ENCODE measurements at regions not wholly inside any gene's neighbourhood (a gene's known extent, or its start where the extent isn't known, plus 50 kb on each side); places are given as distances from the start of the nearest gene placed in this dataset.

DNA sequence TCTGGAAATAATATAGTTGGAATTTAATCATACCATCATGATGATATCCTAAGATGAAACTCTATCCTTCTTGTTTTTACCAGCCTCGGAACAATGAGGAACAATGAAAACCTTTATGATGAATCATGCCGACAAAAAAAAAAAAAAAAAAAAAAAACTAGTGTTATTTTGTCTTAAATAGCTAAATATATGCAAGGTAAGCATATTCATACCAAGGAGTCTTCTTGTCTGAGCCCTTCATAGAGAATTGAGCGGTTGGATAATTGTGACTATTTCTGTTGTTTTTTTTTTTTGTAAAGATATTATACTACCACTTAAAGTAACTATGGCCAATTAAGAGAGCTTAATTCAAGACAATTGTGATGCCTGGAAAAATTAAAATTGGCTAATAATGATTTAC lies 244.0 kb upstream of the PCDH9 start:
- Histone ChIP-seq H3K4me1 (ENCODE audit: low read length) (no peaks in the 10 kb centered on the region), H3K9me3 (ENCODE audit: insufficient read depth, low read length) (peaks cover 11% of the 10 kb centered on the region), H3K27ac (ENCODE audit: low read length) (no peak overlapping the region), H4K20me1 (ENCODE audit: insufficient read depth, low read length) (no peaks in the 10 kb centered on the region), H3K9ac (ENCODE audit: low read length) (no peak overlapping the region), H3K4me3 (ENCODE audit: low read length) (no peak overlapping the region), H2AFZ (ENCODE audit: low read depth, low read length) (no peak overlapping the region), H3K4me2 (ENCODE audit: low read length) (no peak overlapping the region), H3K79me2 (ENCODE audit: low read length) (no peaks in the 10 kb centered on the region), H3K27me3 (ENCODE audit: low read depth, low read length) (no peaks in the 10 kb centered on the region), H3K36me3 (replicated peaks; ENCODE audit: low read depth, low read length) (peaks cover 4% of the 10 kb centered on the region)
- TF ChIP-seq EZH2phosphoT487 (IDR thresholded peaks at IDR 0.05; ENCODE audit: low read depth): no peak
- TF ChIP-seq, protein P1, sequence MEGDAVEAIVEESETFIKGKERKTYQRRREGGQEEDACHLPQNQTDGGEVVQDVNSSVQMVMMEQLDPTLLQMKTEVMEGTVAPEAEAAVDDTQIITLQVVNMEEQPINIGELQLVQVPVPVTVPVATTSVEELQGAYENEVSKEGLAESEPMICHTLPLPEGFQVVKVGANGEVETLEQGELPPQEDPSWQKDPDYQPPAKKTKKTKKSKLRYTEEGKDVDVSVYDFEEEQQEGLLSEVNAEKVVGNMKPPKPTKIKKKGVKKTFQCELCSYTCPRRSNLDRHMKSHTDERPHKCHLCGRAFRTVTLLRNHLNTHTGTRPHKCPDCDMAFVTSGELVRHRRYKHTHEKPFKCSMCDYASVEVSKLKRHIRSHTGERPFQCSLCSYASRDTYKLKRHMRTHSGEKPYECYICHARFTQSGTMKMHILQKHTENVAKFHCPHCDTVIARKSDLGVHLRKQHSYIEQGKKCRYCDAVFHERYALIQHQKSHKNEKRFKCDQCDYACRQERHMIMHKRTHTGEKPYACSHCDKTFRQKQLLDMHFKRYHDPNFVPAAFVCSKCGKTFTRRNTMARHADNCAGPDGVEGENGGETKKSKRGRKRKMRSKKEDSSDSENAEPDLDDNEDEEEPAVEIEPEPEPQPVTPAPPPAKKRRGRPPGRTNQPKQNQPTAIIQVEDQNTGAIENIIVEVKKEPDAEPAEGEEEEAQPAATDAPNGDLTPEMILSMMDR (IDR thresholded peaks at IDR 0.05; ENCODE audit: low read depth, low read length): no peak

DNA sequence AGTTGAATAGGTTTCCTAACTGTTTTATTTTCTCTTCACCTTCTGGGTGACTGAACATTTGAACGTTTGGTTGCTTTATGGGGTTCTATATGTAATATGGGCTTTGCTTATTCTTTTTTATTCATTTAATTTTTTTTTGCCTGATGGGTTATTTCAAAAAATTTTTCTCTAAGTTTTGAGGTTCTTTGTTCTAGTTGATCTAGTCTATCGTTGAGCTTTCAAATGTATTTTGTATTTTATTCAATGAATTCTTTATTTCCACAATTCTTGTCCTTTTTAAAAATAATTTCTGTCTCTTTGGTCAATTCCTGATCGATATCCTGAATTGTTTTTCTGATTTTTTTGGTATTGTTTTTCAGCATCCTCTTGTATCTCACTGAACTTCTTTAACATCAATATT lies 239.5 kb upstream of the PCDH9 start:
- no peak overlapping the region for H2AFZ ChIP-seq (ENCODE audit: low read depth, low read length)
- H4K20me1 ChIP-seq (ENCODE audit: insufficient read depth, low read length): no peaks in the 10 kb centered on the region
- H3K9ac ChIP-seq (ENCODE audit: low read length): no peak overlapping the region
- H3K4me3 ChIP-seq (ENCODE audit: low read length): no peak overlapping the region
- no peaks in the 10 kb centered on the region for H3K27me3 ChIP-seq (ENCODE audit: low read depth, low read length)
- TF ChIP-seq EZH2phosphoT487 (IDR thresholded peaks at IDR 0.05; ENCODE audit: low read depth): no peak
- TF ChIP-seq, protein P1 (IDR thresholded peaks at IDR 0.05; ENCODE audit: low read depth, low read length): no peak
- peaks cover 4% of the 10 kb centered on the region for H3K36me3 ChIP-seq (replicated peaks; ENCODE audit: low read depth, low read length)
- peaks cover 16% of the 10 kb centered on the region for H3K9me3 ChIP-seq (ENCODE audit: insufficient read depth, low read length)
- no peak overlapping the region for H3K27ac ChIP-seq (ENCODE audit: low read length)
- H3K4me2 ChIP-seq (ENCODE audit: low read length): no peak overlapping the region
- H3K79me2 ChIP-seq (ENCODE audit: low read length): no peaks in the 10 kb centered on the region
- H3K4me1 ChIP-seq (ENCODE audit: low read length): no peaks in the 10 kb centered on the region

DNA sequence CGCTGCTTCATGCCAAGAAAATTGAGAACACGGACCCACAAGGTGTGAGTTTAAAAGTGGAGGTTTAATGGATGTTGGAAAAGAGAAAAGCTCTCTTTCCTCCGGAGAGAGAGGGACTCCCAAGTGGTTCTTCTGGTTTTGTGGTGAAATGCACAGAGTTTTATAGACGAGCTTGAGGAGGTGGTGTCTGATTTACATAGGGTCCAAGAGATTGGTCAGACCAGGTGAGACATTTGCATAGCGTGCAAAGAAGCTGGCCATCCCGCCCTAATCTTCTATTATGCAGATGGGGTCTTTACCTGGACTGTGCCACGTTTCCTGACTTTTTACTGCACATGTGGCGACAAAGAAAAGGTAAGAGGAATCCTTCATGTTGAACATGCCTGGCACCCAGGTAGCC lies 236.4 kb upstream of the PCDH9 start:
- Histone ChIP-seq H3K4me1 (ENCODE audit: low read length) (no peaks in the 10 kb centered on the region), H3K4me3 (ENCODE audit: low read length) (no peak overlapping the region), H3K9ac (ENCODE audit: low read length) (no peak overlapping the region), H4K20me1 (ENCODE audit: insufficient read depth, low read length) (no peaks in the 10 kb centered on the region), H3K27me3 (ENCODE audit: low read depth, low read length) (no peaks in the 10 kb centered on the region), H3K79me2 (ENCODE audit: low read length) (no peaks in the 10 kb centered on the region), H3K9me3 (ENCODE audit: insufficient read depth, low read length) (peaks cover 16% of the 10 kb centered on the region), H2AFZ (ENCODE audit: low read depth, low read length) (no peak overlapping the region), H3K4me2 (ENCODE audit: low read length) (no peak overlapping the region), H3K27ac (ENCODE audit: low read length) (no peak overlapping the region), H3K36me3 (replicated peaks; ENCODE audit: low read depth, low read length) (peaks cover 4% of the 10 kb centered on the region)
- TF ChIP-seq, protein P1 (IDR thresholded peaks at IDR 0.05; ENCODE audit: low read depth, low read length): no peak
- TF ChIP-seq EZH2phosphoT487 (IDR thresholded peaks at IDR 0.05; ENCODE audit: low read depth): no peak

DNA sequence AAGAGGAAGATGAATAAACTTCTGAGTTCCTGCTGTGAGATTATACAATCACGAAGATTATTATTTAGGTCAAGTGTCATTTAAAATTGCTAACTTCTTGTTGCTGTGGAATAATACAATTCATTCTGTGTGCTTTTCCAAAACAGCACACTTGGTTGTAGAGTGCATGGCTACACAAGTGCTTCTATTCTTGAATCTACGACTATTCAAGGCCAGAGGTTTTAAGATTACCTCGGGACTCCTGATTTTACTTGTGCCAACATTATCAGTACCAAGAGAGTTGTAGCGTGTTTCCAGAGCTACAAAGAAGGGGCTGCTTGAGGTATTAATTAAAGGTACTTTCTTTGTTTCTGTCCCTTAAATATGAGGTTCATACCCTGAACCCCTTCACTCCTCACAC lies 234.0 kb upstream of the PCDH9 start:
- H3K27me3 ChIP-seq (ENCODE audit: low read depth, low read length): no peaks in the 10 kb centered on the region
- H3K79me2 ChIP-seq (ENCODE audit: low read length): no peaks in the 10 kb centered on the region
- no peaks in the 10 kb centered on the region for H4K20me1 ChIP-seq (ENCODE audit: insufficient read depth, low read length)
- no peaks in the 10 kb centered on the region for H3K36me3 ChIP-seq (replicated peaks; ENCODE audit: low read depth, low read length)
- H3K4me2 ChIP-seq (ENCODE audit: low read length): no peak overlapping the region
- H3K4me1 ChIP-seq (ENCODE audit: low read length): no peaks in the 10 kb centered on the region
- peaks cover 5% of the 10 kb centered on the region for H3K9me3 ChIP-seq (ENCODE audit: insufficient read depth, low read length)
- H3K27ac ChIP-seq (ENCODE audit: low read length): no peak overlapping the region
- no peak overlapping the region for H3K4me3 ChIP-seq (ENCODE audit: low read length)
- no peak overlapping the region for H2AFZ ChIP-seq (ENCODE audit: low read depth, low read length)
- H3K9ac ChIP-seq (ENCODE audit: low read length): no peak overlapping the region
- TF ChIP-seq, protein P1 (IDR thresholded peaks at IDR 0.05; ENCODE audit: low read depth, low read length): no peak
- no peak for TF ChIP-seq EZH2phosphoT487 (IDR thresholded peaks at IDR 0.05; ENCODE audit: low read depth)
